HFF-Myc (cell line): ENCODE measurements at regions not wholly inside any gene's neighbourhood (a gene's known extent, or its start where the extent isn't known, plus 50 kb on each side); places are given as distances from the start of the nearest gene placed in this dataset.

ENCODE experiments used
- DNase-seq: peaks from one replicate; pipeline ENCODE4 v3.0.0-alpha.2; 2011; ENCODE audit warnings: low read depth; ENCODE audit errors: extremely low read depth
- H3K4me3 ChIP-seq: replicated peaks from 2 replicates; pipeline ENCODE4 v1.5.1; 2011; ENCODE audit warnings: low read depth, mild to moderate bottlenecking, control low read depth, low read length
- TF ChIP-seq, protein P1 (sequence below): IDR thresholded peaks from 2 replicates; pipeline ENCODE4 v1.5.1; 2012; ENCODE audit warnings: mild to moderate bottlenecking, low read depth, low read length, control low read depth; ENCODE audit errors: missing control alignments

DNA sequence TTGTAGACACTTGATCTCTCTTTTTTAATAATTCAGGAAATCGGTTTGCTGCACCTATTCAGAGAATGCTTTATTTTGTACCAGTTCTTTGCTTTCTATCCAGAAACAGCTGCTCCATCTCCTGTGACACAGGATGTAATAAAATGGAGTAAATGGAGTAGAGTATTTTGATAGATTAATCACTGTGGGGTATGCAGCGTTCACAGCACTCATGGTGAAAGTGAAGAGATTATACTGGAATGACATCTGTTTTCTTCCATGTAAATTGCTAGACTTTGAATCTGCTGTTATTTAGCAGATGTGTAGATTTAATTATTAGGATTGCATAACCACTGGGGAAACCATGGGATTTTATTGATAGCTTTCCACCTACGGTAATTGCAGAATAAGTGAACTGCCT, 227.3 kb upstream of the ARHGAP42 start:
- no peak overlapping the region for H3K4me3 ChIP-seq
- TF ChIP-seq, protein P1, sequence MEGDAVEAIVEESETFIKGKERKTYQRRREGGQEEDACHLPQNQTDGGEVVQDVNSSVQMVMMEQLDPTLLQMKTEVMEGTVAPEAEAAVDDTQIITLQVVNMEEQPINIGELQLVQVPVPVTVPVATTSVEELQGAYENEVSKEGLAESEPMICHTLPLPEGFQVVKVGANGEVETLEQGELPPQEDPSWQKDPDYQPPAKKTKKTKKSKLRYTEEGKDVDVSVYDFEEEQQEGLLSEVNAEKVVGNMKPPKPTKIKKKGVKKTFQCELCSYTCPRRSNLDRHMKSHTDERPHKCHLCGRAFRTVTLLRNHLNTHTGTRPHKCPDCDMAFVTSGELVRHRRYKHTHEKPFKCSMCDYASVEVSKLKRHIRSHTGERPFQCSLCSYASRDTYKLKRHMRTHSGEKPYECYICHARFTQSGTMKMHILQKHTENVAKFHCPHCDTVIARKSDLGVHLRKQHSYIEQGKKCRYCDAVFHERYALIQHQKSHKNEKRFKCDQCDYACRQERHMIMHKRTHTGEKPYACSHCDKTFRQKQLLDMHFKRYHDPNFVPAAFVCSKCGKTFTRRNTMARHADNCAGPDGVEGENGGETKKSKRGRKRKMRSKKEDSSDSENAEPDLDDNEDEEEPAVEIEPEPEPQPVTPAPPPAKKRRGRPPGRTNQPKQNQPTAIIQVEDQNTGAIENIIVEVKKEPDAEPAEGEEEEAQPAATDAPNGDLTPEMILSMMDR, result no peak
- DNase-seq, result no peak

DNA sequence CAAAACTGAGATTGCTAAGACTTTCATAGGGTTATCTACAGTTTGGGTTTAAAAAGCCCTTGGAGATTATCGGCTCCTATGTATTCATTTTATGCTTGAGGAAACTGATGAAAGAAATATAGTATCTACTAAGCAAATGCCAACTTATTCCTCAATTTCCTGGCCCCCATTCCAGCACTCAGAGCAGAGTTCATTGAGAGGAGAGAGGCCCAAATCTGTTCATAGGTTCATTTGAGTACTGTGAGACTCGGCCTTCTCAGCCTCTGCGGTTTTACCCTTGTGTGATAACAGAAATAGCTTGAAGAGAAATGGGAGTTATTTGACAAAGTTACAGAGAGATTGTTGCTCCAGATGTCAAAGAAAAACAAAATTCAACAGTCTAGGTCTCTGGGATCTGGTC, 226.7 kb upstream of the ARHGAP42 start:
- TF ChIP-seq, protein P1, result no peak
- H3K4me3 ChIP-seq, result no peak overlapping the region
- DNase-seq, result no peak

DNA sequence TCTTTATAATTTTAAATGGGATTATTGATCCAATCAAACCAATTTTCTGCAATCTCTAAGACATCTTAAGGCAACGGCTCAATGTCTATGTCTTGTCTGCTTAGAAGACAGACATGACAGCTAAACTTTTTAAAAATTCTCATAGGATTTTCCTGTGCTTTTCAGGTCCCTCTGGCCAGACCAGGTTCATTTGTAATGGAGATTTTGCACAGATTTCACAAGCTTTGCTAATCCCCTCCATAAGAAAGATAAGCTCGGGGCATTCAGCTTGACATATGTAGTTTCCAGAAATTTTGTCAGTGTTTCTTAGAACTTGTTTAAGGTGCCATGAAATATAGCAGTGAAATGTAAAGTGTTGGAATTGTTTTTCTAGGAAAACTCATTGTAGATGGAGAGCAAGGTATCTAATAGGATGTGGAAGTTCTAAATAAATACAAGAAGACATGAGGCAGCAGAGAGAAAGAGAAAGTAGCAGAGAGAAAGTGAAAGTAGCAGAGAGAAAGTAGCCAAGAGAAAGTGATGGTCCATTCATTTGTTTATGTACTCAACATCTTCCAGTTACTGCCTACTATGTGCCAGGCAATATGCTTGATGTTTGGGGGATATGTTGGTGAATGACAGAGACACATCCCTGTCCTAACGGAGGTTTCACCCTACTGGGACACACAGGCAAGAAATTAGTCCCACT, 219.1 kb upstream of the ARHGAP42 start:
- no peak overlapping the region for H3K4me3 ChIP-seq
- DNase-seq, result no peak

DNA sequence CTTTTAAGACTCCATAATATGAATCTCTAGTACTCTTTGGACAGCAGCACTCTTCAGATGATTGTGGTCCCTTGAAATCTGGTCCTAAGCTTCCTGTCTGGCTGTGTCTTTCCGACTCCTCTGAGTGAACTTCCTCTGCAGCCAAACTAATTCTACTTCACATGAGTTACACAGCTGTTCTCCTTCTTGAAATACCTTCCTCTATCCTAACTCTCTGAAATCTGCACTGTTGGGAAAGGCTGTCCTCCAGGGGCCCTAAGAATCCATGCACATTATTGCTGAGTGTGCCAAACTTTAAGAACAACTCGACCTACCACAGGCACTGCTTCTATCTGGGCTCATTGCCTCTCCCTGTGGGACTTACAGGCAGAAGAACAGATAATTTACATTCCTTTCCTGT, 217.3 kb upstream of the ARHGAP42 start:
- no peak overlapping the region for H3K4me3 ChIP-seq
- no peak for DNase-seq
- TF ChIP-seq, protein P1, result no peak

More for the DNA sequence above, 219.1 kb upstream of the ARHGAP42 start:
- TF ChIP-seq, protein P1, result no peak

DNA sequence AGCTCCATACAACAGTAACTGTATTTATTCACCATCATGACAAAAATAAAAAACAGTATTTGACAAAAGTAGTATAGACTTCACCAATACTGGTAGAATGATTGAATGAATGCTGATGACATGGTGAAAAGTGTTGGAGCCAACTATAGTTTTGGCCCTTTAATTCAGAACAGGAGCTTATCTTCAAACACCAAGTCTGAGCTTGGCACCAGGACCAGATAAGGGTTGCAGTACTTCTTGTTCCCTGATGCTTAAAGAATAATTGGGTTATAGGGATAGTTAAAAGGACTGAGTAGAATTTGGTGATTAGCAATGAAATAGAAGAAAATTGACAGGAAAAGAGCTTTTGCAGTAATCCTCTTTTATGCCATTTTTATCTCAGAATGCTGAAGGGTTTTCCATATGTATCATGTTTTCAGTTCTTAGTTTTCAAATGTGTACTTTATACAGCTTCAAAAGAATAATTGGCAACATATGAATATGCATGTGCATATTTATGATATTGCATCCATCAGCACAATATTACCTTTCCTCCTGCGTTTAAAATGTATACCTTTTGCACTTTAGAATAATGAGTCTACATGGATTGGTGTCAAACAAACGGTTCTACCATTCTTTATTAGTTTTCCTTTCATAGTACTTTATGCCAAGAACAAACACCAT, 214.2 kb upstream of the ARHGAP42 start:
- no peak overlapping the region for H3K4me3 ChIP-seq
- TF ChIP-seq, protein P1, result no peak
- no peak for DNase-seq

DNA sequence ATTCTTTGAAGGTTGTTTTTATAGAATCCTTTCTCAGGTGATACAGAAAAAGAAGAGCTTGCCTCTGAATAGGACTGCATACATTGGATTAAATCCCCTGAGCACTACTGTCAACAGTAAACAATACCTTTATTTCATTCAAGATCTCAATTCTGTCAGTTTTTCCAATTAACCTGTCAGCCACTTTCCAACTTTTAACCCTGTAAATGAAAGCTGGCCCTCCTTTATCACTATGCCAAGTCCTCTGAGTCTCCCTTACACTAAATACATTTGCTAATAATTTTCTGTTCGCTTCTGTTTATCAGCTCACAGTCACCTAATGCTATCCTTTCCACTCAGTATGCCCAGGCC, 213.7 kb upstream of the ARHGAP42 start:
- TF ChIP-seq, protein P1, result no peak
- no peak for DNase-seq
- no peak overlapping the region for H3K4me3 ChIP-seq
